GM19397 (cell line): ENCODE measurements at regions not wholly inside any gene's neighbourhood (a gene's known extent, or its start where the extent isn't known, plus 50 kb on each side); places are given as distances from the start of the nearest gene placed in this dataset.
"Not testable (repeated sequence)": the region's sequence is repeated elsewhere in the genome, so short reads cannot be mapped to it uniquely, and the experiment has no call there.

Experiments used
- ATAC-seq: cut with Tn5 transposase; IDR thresholded peaks from one replicate; pipeline ENCODE4 v1.9.1; 2021; ENCODE audit warnings: mild to moderate bottlenecking, moderate library complexity; ENCODE audit not compliant: unreplicated experiment

- ATAC-seq = no peak
Observed at GRCh38 chr16:64731891-64732290, 390.0 kb downstream of the CDH11 start.

GRCh38 chr16:64730261-64730660 is 391.6 kb downstream of the CDH11 start:
- ATAC-seq = no peak

- ATAC-seq = no peak
Observed at GRCh38 chr16:64724339-64724738, 397.5 kb downstream of the CDH11 start.

- ATAC-seq = no peak
Observed at GRCh38 chr16:64718486-64718885, 403.4 kb downstream of the CDH11 start.

GRCh38 chr16:64717871-64718270 is 404.0 kb downstream of the CDH11 start:
- ATAC-seq = no peak

GRCh38 chr16:64715624-64716023 is 406.2 kb downstream of the CDH11 start:
- no peak for ATAC-seq

GRCh38 chr16:64712026-64712425 is 409.8 kb downstream of the CDH11 start:
- ATAC-seq = no peak

- no peak for ATAC-seq
Observed at GRCh38 chr16:64711596-64711995, 410.3 kb downstream of the CDH11 start.

GRCh38 chr16:64711026-64711425 is 410.8 kb downstream of the CDH11 start:
- ATAC-seq = no peak

- ATAC-seq = no peak
Observed at GRCh38 chr16:64705443-64705842, 416.4 kb downstream of the CDH11 start.

GRCh38 chr16:64704386-64704785 is 417.5 kb downstream of the CDH11 start:
- no peak for ATAC-seq

GRCh38 chr16:64702415-64702814 is 419.4 kb downstream of the CDH11 start:
- no peak for ATAC-seq

- no peak for ATAC-seq
Observed at GRCh38 chr16:64700628-64701027, 421.2 kb downstream of the CDH11 start.

- no peak for ATAC-seq
Observed at GRCh38 chr16:64696866-64697265, 425.0 kb downstream of the CDH11 start.

- no peak for ATAC-seq
Observed at GRCh38 chr16:64695684-64696083, 426.2 kb downstream of the CDH11 start.

GRCh38 chr16:64693946-64694345 is 427.9 kb downstream of the CDH11 start:
- ATAC-seq = no peak

GRCh38 chr16:64687786-64688185 is 434.1 kb downstream of the CDH11 start:
- ATAC-seq = no peak

- no peak for ATAC-seq
Observed at GRCh38 chr16:64687123-64687522, 434.7 kb downstream of the CDH11 start.

- no peak for ATAC-seq
Observed at GRCh38 chr16:64679976-64680690, 441.7 kb downstream of the CDH11 start.

- no peak for ATAC-seq
Observed at GRCh38 chr16:64669573-64669972, 452.3 kb downstream of the CDH11 start.

- no peak for ATAC-seq
Observed at GRCh38 chr16:64667334-64667877, 454.5 kb downstream of the CDH11 start.

GRCh38 chr16:64662312-64662711 is 459.6 kb downstream of the CDH11 start:
- ATAC-seq = not testable (repeated sequence)

- no peak for ATAC-seq
Observed at GRCh38 chr16:64659866-64660265, 462.0 kb downstream of the CDH11 start.
